Naive thymus-derived CD4-positive, alpha-beta T cell (primary cell): ENCODE measurements at regions not wholly inside any gene's neighbourhood (a gene's known extent, or its start where the extent isn't known, plus 50 kb on each side); places are given as distances from the start of the nearest gene placed in this dataset.

Source experiments
- ATAC-seq: fragments of 150-1000 bp; cut with Tn5 transposase; 2 replicates; pipeline ENCODE4 v1.10.0; 2021; ENCODE audit warnings: mild to moderate bottlenecking, moderate library complexity
- CTCF ChIA-PET: fragments of 350-600 bp; sonication (Branson Sonifier 250); formaldehyde crosslinking; loops from one replicate; lab custom pipeline; 2021; ENCODE audit warnings: antibody characterized with exemption; lab: Charles Lee
- POLR2A ChIA-PET: fragments of 350-600 bp; sonication (Branson Sonifier 250); formaldehyde crosslinking; loops from one replicate; lab custom pipeline; 2021; ENCODE audit warnings: antibody characterized with exemption, inconsistent platforms; lab: Charles Lee
- DNase-seq, 9 donors: peaks; one replicate each; pipeline versions ENCODE4 v3.0.0 to v3.0.0-alpha.2; 2020 to 2022; ENCODE audit warnings: mixed read lengths in 1 of 9
- H3K27ac ChIP-seq: one replicate; pipeline ENCODE4 v1.7.0; 2013; ENCODE audit warnings: mild to moderate bottlenecking, low read depth, low read length, moderate library complexity
- H3K27me3 ChIP-seq, 2 donors: one replicate each; pipeline ENCODE4 v1.7.0; 2013; ENCODE audit warnings: low read length in 2 of 2, mild to moderate bottlenecking in 2 of 2, moderate library complexity in 2 of 2; ENCODE audit not compliant: control insufficient read depth in 2 of 2, insufficient read depth in 2 of 2
- H3K36me3 ChIP-seq, 3 experiments: 1 replicate in 2 of 3; 2 replicates in 1 of 3; pipeline ENCODE4 v1.7.0; 2013; ENCODE audit warnings: low read length in 3 of 3, mild to moderate bottlenecking in 3 of 3, moderate library complexity in 1 of 3; ENCODE audit not compliant: insufficient read depth in 3 of 3, control insufficient read depth in 2 of 3
- H3K4me1 ChIP-seq, 2 donors: one replicate each; pipeline ENCODE4 v1.7.0; 2013; ENCODE audit warnings: low read length in 2 of 2, mild to moderate bottlenecking in 2 of 2, moderate library complexity in 1 of 2; ENCODE audit not compliant: control insufficient read depth in 2 of 2, insufficient read depth in 2 of 2
- H3K4me3 ChIP-seq: 2 replicates; pipeline ENCODE4 v1.7.0; 2013; ENCODE audit warnings: mild to moderate bottlenecking, low read length
- H3K9me3 ChIP-seq, 3 experiments: 1 replicate in 2 of 3; 2 replicates in 1 of 3; pipeline ENCODE4 v1.7.0; 2013; ENCODE audit warnings: low read length in 3 of 3; ENCODE audit not compliant: control insufficient read depth in 2 of 3
- H3K27ac Mint-ChIP-seq, 9 donors: one replicate each; pipeline ENCODE4 v1.8.0; 2020 to 2022; ENCODE audit warnings: mixed read lengths in 9 of 9, mild to moderate bottlenecking in 8 of 9, moderate library complexity in 5 of 9, inconsistent platforms in 2 of 9
- H3K27me3 Mint-ChIP-seq, 5 donors: one replicate each; pipeline ENCODE4 v1.8.0; 2021 to 2022; ENCODE audit warnings: mixed read lengths in 5 of 5, mild to moderate bottlenecking in 1 of 5
- H3K36me3 Mint-ChIP-seq, 5 donors: one replicate each; pipeline ENCODE4 v1.8.0; 2020 to 2022; ENCODE audit warnings: mixed read lengths in 5 of 5, mild to moderate bottlenecking in 3 of 5, inconsistent platforms in 1 of 5
- H3K4me1 Mint-ChIP-seq, 7 donors: one replicate each; pipeline ENCODE4 v1.8.0; 2020 to 2022; ENCODE audit warnings: mixed read lengths in 7 of 7, mild to moderate bottlenecking in 3 of 7, inconsistent platforms in 1 of 7
- H3K4me3 Mint-ChIP-seq, 10 donors: one replicate each; pipeline ENCODE4 v1.8.0; 2020 to 2022; ENCODE audit warnings: mild to moderate bottlenecking in 10 of 10, mixed read lengths in 10 of 10, moderate library complexity in 6 of 10, inconsistent platforms in 2 of 10
- H3K9me3 Mint-ChIP-seq, 11 donors: one replicate each; pipeline ENCODE4 v1.8.0; 2020 to 2022; ENCODE audit warnings: mixed read lengths in 11 of 11, mild to moderate bottlenecking in 4 of 11, inconsistent platforms in 1 of 11, moderate library complexity in 1 of 11
- intact Hi-C, 2 donors: fragments of 100-400 bp; cut with micrococcal nuclease; formaldehyde crosslinking; loops; one replicate each; pipeline ENCODE4 v1.15.1; 2023

- H3K9me3 Mint-ChIP-seq, result peaks cover 4 to 27% (median 10%) of the 10 kb centered on the region in 11 donors
These were observed 630.1 kb upstream of the PIK3C3 start for GRCh38 chr18:41324934-41325333.

DNA sequence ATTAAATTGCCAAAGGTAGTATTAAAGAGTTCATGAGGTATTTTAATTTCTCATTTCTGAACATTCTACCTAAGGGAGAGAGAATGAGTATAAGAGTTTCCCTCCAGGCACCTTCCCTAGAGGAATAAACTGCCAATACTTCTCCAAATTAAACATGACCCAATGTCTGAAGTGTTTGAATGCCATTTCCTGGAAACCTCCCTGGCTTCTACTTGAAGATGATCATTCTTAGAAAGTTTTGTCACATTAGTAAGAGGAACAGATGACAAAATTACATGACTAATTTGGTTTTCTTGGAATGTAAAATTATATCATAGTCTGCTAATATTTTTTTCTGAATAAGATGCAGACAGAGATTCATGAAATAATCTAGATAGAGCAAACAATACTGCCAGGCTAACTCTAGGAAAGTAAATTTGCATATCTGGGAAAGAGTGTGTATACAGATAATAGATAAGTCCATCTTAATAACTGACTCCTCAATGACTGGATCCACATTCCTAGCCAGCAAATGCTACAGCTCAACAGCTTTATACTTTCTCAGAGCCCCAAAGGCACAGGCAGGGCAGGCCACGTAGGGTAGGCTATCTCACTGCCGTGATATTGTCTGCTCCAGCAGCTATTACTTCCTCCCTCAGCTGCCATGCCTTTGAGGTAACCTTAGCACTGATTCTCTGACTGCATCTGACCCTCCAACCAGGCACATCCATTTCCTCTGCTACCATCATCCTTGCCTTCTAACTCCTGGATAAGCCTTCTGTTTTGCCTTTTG lies 630.8 kb upstream of the PIK3C3 start:
- Mint-ChIP-seq H3K4me1 (no peaks in the 10 kb centered on the region), H3K9me3 (peaks cover 4 to 26% (median 9%) of the 10 kb centered on the region in 11 donors), H3K36me3 (no peaks in the 10 kb centered on the region), H3K27ac (no peak overlapping the region), H3K4me3 (no peak overlapping the region), H3K27me3 (no peaks in the 10 kb centered on the region)
- ChIA-PET CTCF (no interaction called here), POLR2A (no interaction called here)
- intact Hi-C loops, result no loop called here
- H3K27ac ChIP-seq, result no peak overlapping the region
- no peaks in the 10 kb centered on the region for H3K9me3 ChIP-seq
- no peaks in the 10 kb centered on the region for H3K36me3 ChIP-seq
- H3K27me3 ChIP-seq, result no peaks in the 10 kb centered on the region
- ATAC-seq, result no peak
- no peaks in the 10 kb centered on the region for H3K4me1 ChIP-seq
- DNase-seq, result no peak
- no peak overlapping the region for H3K4me3 ChIP-seq

More at GRCh38 chr18:41324934-41325333, 630.1 kb upstream of the PIK3C3 start:
- no peaks in the 10 kb centered on the region for H3K9me3 ChIP-seq
- no peaks in the 10 kb centered on the region for H3K4me1 ChIP-seq
- intact Hi-C loops, result no loop called here
- Mint-ChIP-seq H3K27me3 (no peaks in the 10 kb centered on the region), H3K4me1 (no peaks in the 10 kb centered on the region), H3K36me3 (no peaks in the 10 kb centered on the region), H3K4me3 (no peak overlapping the region), H3K27ac (no peak overlapping the region)
- H3K4me3 ChIP-seq, result no peak overlapping the region
- H3K27me3 ChIP-seq, result no peaks in the 10 kb centered on the region
- H3K27ac ChIP-seq, result no peak overlapping the region
- ChIA-PET CTCF (no interaction called here), POLR2A (no interaction called here)
- H3K36me3 ChIP-seq, result no peaks in the 10 kb centered on the region
- ATAC-seq, result no peak
- no peak for DNase-seq

DNA sequence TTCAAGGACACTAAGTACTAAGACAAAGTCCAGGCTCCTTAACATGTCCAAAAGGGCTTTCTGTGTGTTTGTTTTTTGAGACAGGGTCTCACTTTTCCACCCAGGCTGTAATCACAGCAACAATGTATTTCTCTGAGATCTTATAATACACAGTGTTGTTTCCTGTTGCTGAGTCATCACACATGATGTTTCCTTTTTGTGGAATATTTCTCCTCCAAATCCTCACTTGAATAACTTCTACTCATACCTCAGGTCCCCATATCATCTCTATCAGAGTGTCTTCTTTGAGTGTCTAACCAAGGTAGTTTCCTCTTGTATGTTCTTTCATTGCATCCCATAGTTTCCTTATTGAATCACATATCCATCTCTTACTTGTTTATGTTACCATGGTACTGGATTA lies 632.0 kb upstream of the PIK3C3 start:
- no peak for DNase-seq
- CTCF ChIA-PET, result no interaction called here
- H3K4me1 ChIP-seq, result no peaks in the 10 kb centered on the region
- ATAC-seq, result no peak
- H3K27ac ChIP-seq, result no peak overlapping the region
- Mint-ChIP-seq H3K4me1 (no peaks in the 10 kb centered on the region), H3K27ac (no peak overlapping the region), H3K36me3 (no peaks in the 10 kb centered on the region), H3K4me3 (no peak overlapping the region), H3K27me3 (no peaks in the 10 kb centered on the region), H3K9me3 (peaks cover 4 to 32% (median 8%) of the 10 kb centered on the region in 11 donors)
- H3K27me3 ChIP-seq, result no peaks in the 10 kb centered on the region
- no peaks in the 10 kb centered on the region for H3K36me3 ChIP-seq
- H3K9me3 ChIP-seq, result no peaks in the 10 kb centered on the region
- POLR2A ChIA-PET, result no interaction called here
- H3K4me3 ChIP-seq, result no peak overlapping the region
- intact Hi-C loops, result no loop called here

DNA sequence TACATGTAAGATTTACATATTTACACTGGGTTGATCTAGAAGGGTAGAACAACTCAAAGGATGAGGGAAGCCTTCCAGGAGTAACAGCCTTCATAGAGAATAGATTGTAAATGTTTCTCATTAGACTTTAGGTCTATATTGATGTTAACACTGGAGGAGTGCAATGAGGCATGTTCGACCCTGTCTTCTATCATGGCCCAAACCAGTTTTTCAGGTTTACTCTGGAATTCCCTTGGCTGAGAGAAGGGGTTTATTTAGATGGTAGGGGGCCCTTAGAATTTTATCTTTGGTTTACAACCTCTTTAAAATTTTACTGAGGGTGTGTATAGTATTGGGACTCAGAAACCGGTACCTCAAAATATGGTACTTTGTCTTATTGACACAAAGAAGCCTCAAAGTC lies 634.9 kb upstream of the PIK3C3 start:
- Mint-ChIP-seq H3K4me3 (no peak overlapping the region), H3K9me3 (peaks cover 0 to 20% (median 4%) of the 10 kb centered on the region in 11 donors), H3K36me3 (no peaks in the 10 kb centered on the region), H3K27ac (no peak overlapping the region), H3K4me1 (no peaks in the 10 kb centered on the region), H3K27me3 (no peaks in the 10 kb centered on the region)
- intact Hi-C loops, result no loop called here
- H3K27ac ChIP-seq, result no peak overlapping the region
- ATAC-seq (no peak), DNase-seq (no peak)
- POLR2A ChIA-PET, result no interaction called here
- H3K36me3 ChIP-seq, result no peaks in the 10 kb centered on the region
- CTCF ChIA-PET, result no interaction called here
- no peaks in the 10 kb centered on the region for H3K4me1 ChIP-seq
- H3K27me3 ChIP-seq, result no peaks in the 10 kb centered on the region
- H3K9me3 ChIP-seq, result no peaks in the 10 kb centered on the region
- H3K4me3 ChIP-seq, result no peak overlapping the region

GRCh38 chr18:41315134-41315533 lies 639.9 kb upstream of the PIK3C3 start:
- Histone ChIP-seq H3K9me3 (no peaks in the 10 kb centered on the region), H3K36me3 (no peaks in the 10 kb centered on the region), H3K4me1 (no peaks in the 10 kb centered on the region), H3K27me3 (no peaks in the 10 kb centered on the region), H3K4me3 (no peak overlapping the region), H3K27ac (no peak overlapping the region)
- DNase-seq (no peak), ATAC-seq (no peak)
- H3K4me3 Mint-ChIP-seq, result no peak overlapping the region
- POLR2A ChIA-PET, result no interaction called here
- no peak overlapping the region for H3K27ac Mint-ChIP-seq
- H3K9me3 Mint-ChIP-seq, result peaks cover 0 to 28% (median 3%) of the 10 kb centered on the region in 11 donors
- H3K27me3 Mint-ChIP-seq, result no peaks in the 10 kb centered on the region
- H3K4me1 Mint-ChIP-seq, result no peaks in the 10 kb centered on the region
- CTCF ChIA-PET, result no interaction called here
- H3K36me3 Mint-ChIP-seq, result no peaks in the 10 kb centered on the region
- intact Hi-C loops, result no loop called here

- Histone ChIP-seq H3K9me3 (no peaks in the 10 kb centered on the region), H3K27me3 (no peaks in the 10 kb centered on the region), H3K4me1 (no peaks in the 10 kb centered on the region), H3K36me3 (no peaks in the 10 kb centered on the region), H3K4me3 (no peak overlapping the region), H3K27ac (no peak overlapping the region)
- Mint-ChIP-seq H3K36me3 (no peaks in the 10 kb centered on the region), H3K4me3 (no peak overlapping the region), H3K9me3 (peaks cover 0 to 25% (median 4%) of the 10 kb centered on the region in 11 donors), H3K27me3 (no peaks in the 10 kb centered on the region), H3K4me1 (no peaks in the 10 kb centered on the region), H3K27ac (no peak overlapping the region)
- ChIA-PET POLR2A (no interaction called here), CTCF (no interaction called here)
- no peak for ATAC-seq
- DNase-seq, result no peak
- intact Hi-C loops, result no loop called here
These were observed 643.2 kb upstream of the PIK3C3 start for GRCh38 chr18:41311571-41312547.
